ENCODE measurements at regions not wholly inside any gene's neighbourhood (a gene's known extent, or its start where the extent isn't known, plus 50 kb on each side); places are given as distances from the start of the nearest gene placed in this dataset.

GRCh38 chr7:113810080-113810744 lies 108.6 kb downstream of the PPP1R3A start:
- ChIA-PET POLR2A (ENCODE audit: low non-redundant PET) (no interaction called here), CTCF (no interaction called here)
- DNase-seq (ENCODE audit: low spot score) = no peak
- TF ChIP-seq CTCF (conservative IDR thresholded peaks at IDR 0.05; ENCODE audit: low read depth) = no peak
- H3K27ac ChIP-seq = no peak overlapping the region

GRCh38 chr7:113809581-113809980 lies 109.2 kb downstream of the PPP1R3A start:
- no peak for TF ChIP-seq CTCF (conservative IDR thresholded peaks at IDR 0.05; ENCODE audit: low read depth)
- CTCF ChIA-PET = no interaction called here
- DNase-seq (ENCODE audit: low spot score) = no peak
- no peak overlapping the region for H3K27ac ChIP-seq
- POLR2A ChIA-PET (ENCODE audit: low non-redundant PET) = no interaction called here

- no peak for DNase-seq (ENCODE audit: low spot score)
- ChIA-PET CTCF (no interaction called here), POLR2A (ENCODE audit: low non-redundant PET) (no interaction called here)
- H3K27ac ChIP-seq = no peak overlapping the region
- TF ChIP-seq CTCF (conservative IDR thresholded peaks at IDR 0.05; ENCODE audit: low read depth) = no peak
Observed at GRCh38 chr7:113806633-113807327, 112.0 kb downstream of the PPP1R3A start.

GRCh38 chr7:113805976-113806375 lies 112.8 kb downstream of the PPP1R3A start:
- no peak for DNase-seq (ENCODE audit: low spot score)
- ChIA-PET CTCF (no interaction called here), POLR2A (ENCODE audit: low non-redundant PET) (no interaction called here)

GRCh38 chr7:113804475-113805095 lies 114.2 kb downstream of the PPP1R3A start:
- TF ChIP-seq CTCF (conservative IDR thresholded peaks at IDR 0.05; ENCODE audit: low read depth) = no peak
- no peak overlapping the region for H3K27ac ChIP-seq
- no peak for DNase-seq (ENCODE audit: low spot score)
- CTCF ChIA-PET = no interaction called here
- POLR2A ChIA-PET (ENCODE audit: low non-redundant PET) = no interaction called here

More at GRCh38 chr7:113805976-113806375, 112.8 kb downstream of the PPP1R3A start:
- H3K27ac ChIP-seq = no peak overlapping the region
- no peak for TF ChIP-seq CTCF (conservative IDR thresholded peaks at IDR 0.05; ENCODE audit: low read depth)

GRCh38 chr7:113801751-113802150 lies 117.1 kb downstream of the PPP1R3A start:
- TF ChIP-seq CTCF (conservative IDR thresholded peaks at IDR 0.05; ENCODE audit: low read depth) = no peak
- CTCF ChIA-PET = no interaction called here
- no peak for DNase-seq (ENCODE audit: low spot score)
- POLR2A ChIA-PET (ENCODE audit: low non-redundant PET) = no interaction called here
- no peak overlapping the region for H3K27ac ChIP-seq

Data from RWPE1 (cell line).